ENCODE measurements at regions not wholly inside any gene's neighbourhood (a gene's known extent, or its start where the extent isn't known, plus 50 kb on each side); places are given as distances from the start of the nearest gene placed in this dataset.
"Not testable (repeated sequence)": the region's sequence is repeated elsewhere in the genome, so short reads cannot be mapped to it uniquely, and the experiment has no call there.

GRCh38 chr21:9746311-9746710 lies 775.1 kb upstream of the TPTE start:
- not testable (repeated sequence) for DNase-seq

GRCh38 chr21:9746831-9747606 lies 774.4 kb upstream of the TPTE start:
- not testable (repeated sequence) for DNase-seq

GRCh38 chr21:9747870-9748269 lies 773.5 kb upstream of the TPTE start:
- DNase-seq: not testable (repeated sequence)

- DNase-seq: not testable (repeated sequence)
Measured at GRCh38 chr21:9748451-9748850, 772.9 kb upstream of the TPTE start.

GRCh38 chr21:9749741-9750230 lies 771.6 kb upstream of the TPTE start:
- DNase-seq: not testable (repeated sequence)

GRCh38 chr21:9750341-9751086 lies 770.9 kb upstream of the TPTE start:
- no peak for DNase-seq

- DNase-seq: not testable (repeated sequence)
Measured at GRCh38 chr21:9751087-9751585, 770.2 kb upstream of the TPTE start.

- not testable (repeated sequence) for DNase-seq
Measured at GRCh38 chr21:9752028-9752427, 769.4 kb upstream of the TPTE start.

- not testable (repeated sequence) for DNase-seq
Measured at GRCh38 chr21:9753441-9753840, 767.9 kb upstream of the TPTE start.

- DNase-seq: no peak
Measured at GRCh38 chr21:9753943-9754342, 767.4 kb upstream of the TPTE start.

- not testable (repeated sequence) for DNase-seq
Measured at GRCh38 chr21:9754434-9754833, 766.9 kb upstream of the TPTE start.

GRCh38 chr21:9755611-9756010 lies 765.8 kb upstream of the TPTE start:
- no peak for DNase-seq

- DNase-seq: no peak
Measured at GRCh38 chr21:9756677-9757076, 764.7 kb upstream of the TPTE start.

- not testable (repeated sequence) for DNase-seq
Measured at GRCh38 chr21:9757118-9757517, 764.3 kb upstream of the TPTE start.

- DNase-seq: not testable (repeated sequence)
Measured at GRCh38 chr21:9757572-9757971, 763.8 kb upstream of the TPTE start.

GRCh38 chr21:9758141-9758540 lies 763.2 kb upstream of the TPTE start:
- no peak for DNase-seq

GRCh38 chr21:9758888-9759287 lies 762.5 kb upstream of the TPTE start:
- DNase-seq: no peak

- DNase-seq: no peak
Measured at GRCh38 chr21:9759972-9760371, 761.4 kb upstream of the TPTE start.

- DNase-seq: no peak
Measured at GRCh38 chr21:9760398-9761074, 760.8 kb upstream of the TPTE start.

GRCh38 chr21:9763306-9763705 lies 758.1 kb upstream of the TPTE start:
- DNase-seq: no peak

- no peak for DNase-seq
Measured at GRCh38 chr21:9763807-9764206, 757.6 kb upstream of the TPTE start.

GRCh38 chr21:9764294-9764693 lies 757.1 kb upstream of the TPTE start:
- DNase-seq: not testable (repeated sequence)

GRCh38 chr21:9765538-9765937 lies 755.8 kb upstream of the TPTE start:
- not testable (repeated sequence) for DNase-seq

Data from stimulated activated CD8-positive, alpha-beta memory T cell treated with anti-CD3 and anti-CD28 coated beads, Interleukin-4, amount 100 ng/mL, for 48 hours (primary cell).